ENCODE measurements at regions not wholly inside any gene's neighbourhood (a gene's known extent, or its start where the extent isn't known, plus 50 kb on each side); places are given as distances from the start of the nearest gene placed in this dataset.

GRCh38 chr1:239539812-239540211 is 153.4 kb downstream of the CHRM3 start:
- peaks cover 2 to 11% (median 6%) of the 10 kb centered on the region in 7 donors for H3K9me3 Mint-ChIP-seq
- no peaks in the 10 kb centered on the region for H3K36me3 Mint-ChIP-seq
- Histone ChIP-seq H3K27me3 (ENCODE audit: control insufficient read depth in 2 of 2, insufficient read depth in 2 of 2, low read length in 2 of 2) (no peaks in the 10 kb centered on the region), H4K20me1 (ENCODE audit: insufficient read depth, low read length) (no peaks in the 10 kb centered on the region), H3K4me2 (replicated peaks; ENCODE audit: extremely low read depth, low read length, poor library complexity, severe bottlenecking) (no peak overlapping the region), H2AFZ (ENCODE audit: insufficient read depth, low read depth, low read length, poor library complexity, severe bottlenecking) (no peak overlapping the region), H3K27ac (ENCODE audit: low read depth in 1 of 2, low read length in 2 of 2) (no peak overlapping the region), H3K4me3 (replicated peaks in 1 of 3; ENCODE audit: low read depth in 2 of 3, low read length in 3 of 3) (no peak overlapping the region), H3K36me3 (replicated peaks in 1 of 2; ENCODE audit: control insufficient read depth in 1 of 2, insufficient read depth in 2 of 2, low read length in 2 of 2) (no peaks in the 10 kb centered on the region), H3K9me3 (replicated peaks in 1 of 2; ENCODE audit: control insufficient read depth in 1 of 2, insufficient read depth in 1 of 2, low read length in 2 of 2) (no peaks in the 10 kb centered on the region), H3K9ac (ENCODE audit: insufficient read depth, low read length, poor library complexity, severe bottlenecking) (no peak overlapping the region), H3K79me2 (ENCODE audit: insufficient read depth, low read length) (no peaks in the 10 kb centered on the region), H3K4me1 (ENCODE audit: control insufficient read depth in 1 of 2, insufficient read depth in 2 of 2, low read length in 2 of 2) (no peaks in the 10 kb centered on the region)
- peaks cover 6% of the 10 kb centered on the region for H3K4me1 Mint-ChIP-seq
- 20% methylated on average over 1 of the region's 4 CpGs for WGBS (ENCODE audit: insufficient coverage)
- H3K27me3 Mint-ChIP-seq (ENCODE audit: low read depth in 3 of 3), result no peaks in the 10 kb centered on the region
- no peak for TF ChIP-seq CTCF (IDR thresholded peaks at IDR 0.05)
- no peak overlapping the region for H3K27ac Mint-ChIP-seq
- DNase-seq, result no peak
- no peak overlapping the region for H3K4me3 Mint-ChIP-seq
- intact Hi-C loops (cut with micrococcal nuclease), result no loop called here

- Mint-ChIP-seq H3K4me1 (peaks cover 8% of the 10 kb centered on the region), H3K27ac (no peak overlapping the region), H3K36me3 (no peaks in the 10 kb centered on the region), H3K4me3 (no peak overlapping the region), H3K9me3 (peaks cover 2 to 9% (median 4%) of the 10 kb centered on the region in 7 donors), H3K27me3 (ENCODE audit: low read depth in 3 of 3) (no peaks in the 10 kb centered on the region)
- H3K4me2 ChIP-seq (replicated peaks; ENCODE audit: extremely low read depth, low read length, poor library complexity, severe bottlenecking), result no peak overlapping the region
- no peak overlapping the region for H3K4me3 ChIP-seq (replicated peaks in 1 of 3; ENCODE audit: low read depth in 2 of 3, low read length in 3 of 3)
- no peak for TF ChIP-seq CTCF (IDR thresholded peaks at IDR 0.05)
- H3K79me2 ChIP-seq (ENCODE audit: insufficient read depth, low read length), result no peaks in the 10 kb centered on the region
- no peak overlapping the region for H3K27ac ChIP-seq (ENCODE audit: low read depth in 1 of 2, low read length in 2 of 2)
- H3K27me3 ChIP-seq (ENCODE audit: control insufficient read depth in 2 of 2, insufficient read depth in 2 of 2, low read length in 2 of 2), result no peaks in the 10 kb centered on the region
- no peaks in the 10 kb centered on the region for H3K9me3 ChIP-seq (replicated peaks in 1 of 2; ENCODE audit: control insufficient read depth in 1 of 2, insufficient read depth in 1 of 2, low read length in 2 of 2)
- H4K20me1 ChIP-seq (ENCODE audit: insufficient read depth, low read length), result no peaks in the 10 kb centered on the region
- no peaks in the 10 kb centered on the region for H3K4me1 ChIP-seq (ENCODE audit: control insufficient read depth in 1 of 2, insufficient read depth in 2 of 2, low read length in 2 of 2)
- DNase-seq, result no peak
- no peak overlapping the region for H3K9ac ChIP-seq (ENCODE audit: insufficient read depth, low read length, poor library complexity, severe bottlenecking)
- intact Hi-C loops (cut with micrococcal nuclease), result no loop called here
- H3K36me3 ChIP-seq (replicated peaks in 1 of 2; ENCODE audit: control insufficient read depth in 1 of 2, insufficient read depth in 2 of 2, low read length in 2 of 2), result no peaks in the 10 kb centered on the region
- H2AFZ ChIP-seq (ENCODE audit: insufficient read depth, low read depth, low read length, poor library complexity, severe bottlenecking), result no peak overlapping the region
- whole genome bisulfite sequencing (ENCODE audit: insufficient coverage), result no CpG with 5 or more reads among the region's 2 CpGs
Observed at GRCh38 chr1:239543873-239544272, 157.5 kb downstream of the CHRM3 start.

All from CD14-positive monocyte (primary cell).